HG02678 (cell line): ENCODE measurements at regions not wholly inside any gene's neighbourhood (a gene's known extent, or its start where the extent isn't known, plus 50 kb on each side); places are given as distances from the start of the nearest gene placed in this dataset.

Source experiments
- ATAC-seq: cut with Tn5 transposase; IDR thresholded peaks from one replicate; pipeline ENCODE4 v1.9.1; 2021; ENCODE audit warnings: mild to moderate bottlenecking, moderate library complexity; ENCODE audit not compliant: unreplicated experiment

- no peak for ATAC-seq
These were observed 1171.8 kb downstream of the AMY1C start for GRCh38 chr1:104921525-104921924.

- no peak for ATAC-seq
These were observed 1173.4 kb downstream of the AMY1C start for GRCh38 chr1:104923075-104923474.

GRCh38 chr1:104929280-104929679 is 1179.6 kb downstream of the AMY1C start:
- no peak for ATAC-seq

GRCh38 chr1:104932030-104932915 is 1182.6 kb downstream of the AMY1C start:
- ATAC-seq: peak; percentile 65

GRCh38 chr1:104932949-104933679 is 1183.4 kb downstream of the AMY1C start:
- ATAC-seq: peak; percentile 22

GRCh38 chr1:104933846-104934245 is 1184.1 kb downstream of the AMY1C start:
- ATAC-seq: no peak

GRCh38 chr1:104945406-104945805 is 1195.7 kb downstream of the AMY1C start:
- ATAC-seq: no peak

GRCh38 chr1:104946558-104947210 is 1197.0 kb downstream of the AMY1C start:
- ATAC-seq: peak; percentile 49

- no peak for ATAC-seq
These were observed 1203.9 kb downstream of the AMY1C start for GRCh38 chr1:104953555-104953954.

GRCh38 chr1:104973516-104973915 is 1223.8 kb downstream of the AMY1C start:
- no peak for ATAC-seq

GRCh38 chr1:104979651-104980050 is 1230.0 kb downstream of the AMY1C start:
- no peak for ATAC-seq

- ATAC-seq: peak; percentile 98
These were observed 1237.5 kb downstream of the AMY1C start for GRCh38 chr1:104987210-104987609.

GRCh38 chr1:104989012-104989411 is 1239.3 kb downstream of the AMY1C start:
- ATAC-seq: no peak

GRCh38 chr1:104991702-104992101 is 1242.0 kb downstream of the AMY1C start:
- ATAC-seq: no peak

- no peak for ATAC-seq
These were observed 1251.1 kb downstream of the AMY1C start for GRCh38 chr1:105000793-105001192.

- ATAC-seq: no peak
These were observed 1254.8 kb downstream of the AMY1C start for GRCh38 chr1:105004515-105004914.

- ATAC-seq: no peak
These were observed 1256.0 kb downstream of the AMY1C start for GRCh38 chr1:105005594-105006195.

- ATAC-seq: no peak
These were observed 1267.9 kb downstream of the AMY1C start for GRCh38 chr1:105017587-105017986.

- no peak for ATAC-seq
These were observed 1274.0 kb downstream of the AMY1C start for GRCh38 chr1:105023719-105024118.

- peak; percentile 46 for ATAC-seq
These were observed 1278.3 kb downstream of the AMY1C start for GRCh38 chr1:105027838-105028471.

- no peak for ATAC-seq
These were observed 1322.7 kb downstream of the AMY1C start for GRCh38 chr1:105072446-105072845.
